Breast epithelium (tissue), 4 donors: ENCODE measurements at regions not wholly inside any gene's neighbourhood (a gene's known extent, or its start where the extent isn't known, plus 50 kb on each side); places are given as distances from the start of the nearest gene placed in this dataset.
"Not testable (repeated sequence)": the region's sequence is repeated elsewhere in the genome, so short reads cannot be mapped to it uniquely, and the experiment has no call there.

Experiments used
- DNase-seq, 2 donors: peaks; one replicate each; pipeline ENCODE4 v3.0.0-alpha.2; 2019; ENCODE audit warnings: low spot score in 2 of 2
- H3K27ac ChIP-seq, 2 donors: fragments of 200-600 bp; sonication (generic) in 1 of 2; one replicate each; pipeline ENCODE4 v1.5.1; 2016 to 2019; ENCODE audit warnings: mild to moderate bottlenecking in 1 of 2
- H3K27me3 ChIP-seq, 2 donors: fragments of 200-600 bp; sonication (generic) in 1 of 2; one replicate each; pipeline versions ENCODE4 v1.5.1 to v1.6.0; 2017 to 2019; ENCODE audit warnings: control low read depth in 1 of 2, mild to moderate bottlenecking in 1 of 2
- H3K36me3 ChIP-seq: fragments of 200-600 bp; one replicate; pipeline ENCODE4 v1.5.1; 2019
- H3K4me1 ChIP-seq, 2 donors: fragments of 200-600 bp; sonication (generic); one replicate each; pipeline ENCODE4 v1.5.1; 2016 to 2019; ENCODE audit warnings: control low read depth in 1 of 2
- H3K4me3 ChIP-seq, 3 donors: fragments of 200-600 bp; sonication (generic); 1 replicate in 2 of 3; 2 replicates in 1 of 3; pipeline ENCODE4 v1.5.1; 2016 to 2019; ENCODE audit warnings: mild to moderate bottlenecking in 3 of 3, moderate library complexity in 2 of 3
- H3K9me3 ChIP-seq, 2 donors: fragments of 200-600 bp; sonication (generic) in 1 of 2; one replicate each; pipeline ENCODE4 v1.5.1; 2016 to 2019; ENCODE audit warnings: control low read depth in 1 of 2
- POLR2A ChIP-seq: fragments of 450-650 bp; IDR thresholded peaks from one replicate; pipeline ENCODE4 v1.6.1; 2016; ENCODE audit warnings: antibody characterized with exemption, mild to moderate bottlenecking, moderate library complexity
- POLR2AphosphoS5 ChIP-seq, 3 donors: sonication (generic); formaldehyde crosslinking; IDR thresholded peaks; one replicate each; pipeline ENCODE4 v1.6.1; 2017; ENCODE audit warnings: antibody characterized with exemption in 3 of 3
- intact Hi-C: fragments of 100-400 bp; cut with DNase I; formaldehyde crosslinking; loops from one replicate; pipeline ENCODE4 v1.15.1; 2023; ENCODE audit warnings: low total_unique reads
- TF ChIP-seq, protein P1 (sequence below), 3 donors: fragments of 450-650 bp; IDR thresholded peaks; one replicate each; pipeline ENCODE4 v1.5.1; 2016 to 2017; ENCODE audit warnings: antibody characterized with exemption in 3 of 3, mild to moderate bottlenecking in 3 of 3, moderate library complexity in 3 of 3

DNA sequence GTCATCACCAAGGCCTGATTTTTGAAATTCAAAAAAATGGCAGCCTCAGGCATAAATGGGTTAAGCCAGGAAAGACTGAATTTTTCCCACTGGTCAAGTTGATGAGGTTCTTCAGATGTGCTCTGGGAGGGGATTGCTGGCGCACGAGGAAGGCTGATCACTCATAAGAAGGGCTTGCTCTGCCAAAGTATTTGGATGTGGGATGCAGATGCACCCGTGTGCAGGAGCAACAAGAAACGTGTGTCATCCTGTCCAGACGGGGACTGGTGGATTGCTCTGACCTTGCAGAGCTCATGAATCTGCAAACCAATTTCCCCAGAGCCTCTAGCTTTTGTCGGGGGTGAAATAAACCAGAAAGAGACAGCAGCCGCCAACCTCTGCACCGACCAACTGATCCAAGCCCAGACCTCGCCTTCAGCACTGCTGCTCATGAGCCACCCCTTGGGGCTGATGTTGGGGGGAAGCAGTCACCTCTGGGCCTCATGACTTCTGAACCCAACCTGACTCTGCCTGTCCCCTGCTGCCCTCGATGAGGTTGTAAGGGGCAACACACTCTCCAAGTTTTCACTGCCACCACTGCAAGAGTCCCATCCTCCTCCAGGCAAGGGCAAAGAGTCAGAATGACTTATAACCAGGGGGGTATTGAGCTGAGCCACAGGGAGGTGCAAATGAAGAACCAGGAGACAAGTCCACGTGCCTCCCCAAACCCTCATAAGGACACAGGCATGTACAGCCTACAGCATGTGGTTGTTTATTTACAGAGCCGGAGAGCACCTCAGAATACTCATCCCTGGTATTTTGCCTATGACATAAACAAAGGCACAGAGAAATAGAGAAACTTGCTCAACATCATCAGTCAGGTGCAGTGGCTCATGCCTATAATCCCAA, 452.0 kb downstream of the SOX9 start:
- H3K9me3 ChIP-seq: no peaks in the 10 kb centered on the region
- no peak for TF ChIP-seq POLR2A
- TF ChIP-seq, protein P1, sequence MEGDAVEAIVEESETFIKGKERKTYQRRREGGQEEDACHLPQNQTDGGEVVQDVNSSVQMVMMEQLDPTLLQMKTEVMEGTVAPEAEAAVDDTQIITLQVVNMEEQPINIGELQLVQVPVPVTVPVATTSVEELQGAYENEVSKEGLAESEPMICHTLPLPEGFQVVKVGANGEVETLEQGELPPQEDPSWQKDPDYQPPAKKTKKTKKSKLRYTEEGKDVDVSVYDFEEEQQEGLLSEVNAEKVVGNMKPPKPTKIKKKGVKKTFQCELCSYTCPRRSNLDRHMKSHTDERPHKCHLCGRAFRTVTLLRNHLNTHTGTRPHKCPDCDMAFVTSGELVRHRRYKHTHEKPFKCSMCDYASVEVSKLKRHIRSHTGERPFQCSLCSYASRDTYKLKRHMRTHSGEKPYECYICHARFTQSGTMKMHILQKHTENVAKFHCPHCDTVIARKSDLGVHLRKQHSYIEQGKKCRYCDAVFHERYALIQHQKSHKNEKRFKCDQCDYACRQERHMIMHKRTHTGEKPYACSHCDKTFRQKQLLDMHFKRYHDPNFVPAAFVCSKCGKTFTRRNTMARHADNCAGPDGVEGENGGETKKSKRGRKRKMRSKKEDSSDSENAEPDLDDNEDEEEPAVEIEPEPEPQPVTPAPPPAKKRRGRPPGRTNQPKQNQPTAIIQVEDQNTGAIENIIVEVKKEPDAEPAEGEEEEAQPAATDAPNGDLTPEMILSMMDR (IDR thresholded peaks at IDR 0.05): no peak
- no peak for TF ChIP-seq POLR2AphosphoS5 (IDR thresholded peaks at IDR 0.05)
- peaks cover 0 to 14% of the 10 kb centered on the region in 2 donors for H3K27me3 ChIP-seq
- intact Hi-C loops: no loop called here
- H3K36me3 ChIP-seq: no peaks in the 10 kb centered on the region
- no peak for DNase-seq
- H3K4me1 ChIP-seq: no peaks in the 10 kb centered on the region
- H3K4me3 ChIP-seq: no peak overlapping the region
- H3K27ac ChIP-seq: no peak overlapping the region

- peaks cover 0 to 14% of the 10 kb centered on the region in 2 donors for H3K27me3 ChIP-seq
- DNase-seq, H3K27ac ChIP-seq, H3K36me3 ChIP-seq, H3K9me3 ChIP-seq, H3K4me1 ChIP-seq, H3K4me3 ChIP-seq, intact Hi-C loops: not testable (repeated sequence)
These were observed 452.6 kb downstream of the SOX9 start for GRCh38 chr17:72573492-72573801.

DNA sequence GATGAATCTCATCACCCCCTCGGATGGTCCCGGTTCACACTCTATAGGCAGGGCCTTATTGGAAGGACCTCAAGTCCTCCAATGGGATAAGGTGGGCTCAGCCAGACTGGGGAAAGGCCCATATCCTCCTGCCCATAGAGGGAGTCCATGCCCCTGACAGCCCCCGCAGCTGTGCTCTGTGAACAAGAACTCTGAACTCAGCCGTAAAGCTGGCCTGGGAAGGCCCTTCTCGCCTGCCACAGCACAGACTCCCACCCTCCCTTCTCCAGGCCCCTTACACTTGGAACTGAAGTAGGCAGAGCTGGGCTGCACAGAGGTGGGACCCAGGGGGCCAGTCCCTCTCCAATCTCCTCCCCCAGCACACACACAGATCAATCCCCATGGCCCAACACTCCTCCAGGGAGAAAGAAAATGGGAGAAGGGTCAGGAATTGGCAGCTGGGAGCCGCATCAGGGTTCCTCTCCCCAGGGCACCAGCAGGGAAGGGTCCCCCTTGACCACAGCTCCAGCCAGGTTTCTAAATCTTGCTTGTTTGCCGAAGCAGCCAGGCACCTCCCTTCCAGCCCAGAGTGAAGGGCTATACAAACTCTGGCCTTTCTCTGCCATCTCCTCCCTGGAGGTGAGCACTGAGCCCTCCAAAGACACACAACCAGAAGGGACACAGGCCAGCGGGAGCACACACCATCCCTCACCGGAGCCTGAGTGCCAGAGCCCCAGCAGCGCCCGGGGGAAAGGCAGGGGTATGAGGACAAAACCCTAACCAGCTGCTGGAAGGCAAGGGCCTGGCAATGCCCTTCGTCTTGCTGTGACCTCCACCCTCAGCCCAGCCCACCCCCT, 454.1 kb downstream of the SOX9 start:
- intact Hi-C loops: no loop called here
- no peak overlapping the region for H3K27ac ChIP-seq
- TF ChIP-seq, protein P1 (IDR thresholded peaks at IDR 0.05): no peak
- no peak for TF ChIP-seq POLR2AphosphoS5 (IDR thresholded peaks at IDR 0.05)
- no peak for TF ChIP-seq POLR2A
- H3K4me1 ChIP-seq: no peaks in the 10 kb centered on the region
- DNase-seq: no peak
- H3K36me3 ChIP-seq: no peaks in the 10 kb centered on the region
- no peaks in the 10 kb centered on the region for H3K9me3 ChIP-seq
- H3K4me3 ChIP-seq: no peak overlapping the region
- peaks cover 0 to 19% of the 10 kb centered on the region in 2 donors for H3K27me3 ChIP-seq

- Histone ChIP-seq H3K27ac (no peak overlapping the region), H3K9me3 (no peaks in the 10 kb centered on the region), H3K36me3 (no peaks in the 10 kb centered on the region), H3K4me1 (no peaks in the 10 kb centered on the region), H3K4me3 (no peak overlapping the region), H3K27me3 (peaks cover 0 to 19% of the 10 kb centered on the region in 2 donors)
- DNase-seq: no peak
- intact Hi-C loops: no loop called here
- no peak for TF ChIP-seq POLR2A
- TF ChIP-seq POLR2AphosphoS5 (IDR thresholded peaks at IDR 0.05): no peak
- TF ChIP-seq, protein P1 (IDR thresholded peaks at IDR 0.05): no peak
These were observed 454.9 kb downstream of the SOX9 start for GRCh38 chr17:72575542-72576233.

DNA sequence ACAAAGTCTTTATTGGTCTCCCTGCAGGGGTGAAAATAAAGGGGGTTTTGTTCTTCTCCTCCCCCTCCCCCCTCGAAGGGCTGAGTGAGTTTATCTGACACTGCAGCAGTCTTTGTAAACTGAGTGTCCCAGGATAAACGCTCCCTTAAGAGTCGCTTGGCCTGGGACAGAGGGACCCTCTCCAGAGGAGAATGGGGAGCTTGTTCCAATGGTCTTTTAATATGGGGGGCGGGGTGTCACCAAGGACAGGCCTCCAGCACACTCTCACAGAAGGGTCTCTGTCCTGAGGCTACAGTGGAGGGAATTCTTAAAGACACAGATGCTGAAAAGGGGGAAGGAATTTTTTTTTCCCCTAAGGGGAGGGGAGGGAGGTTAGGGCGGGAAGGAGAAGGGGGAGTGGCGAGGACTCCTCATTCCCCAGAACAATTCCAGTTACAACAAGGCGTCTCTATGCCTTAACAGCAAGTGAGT, 455.5 kb downstream of the SOX9 start:
- no peaks in the 10 kb centered on the region for H3K4me1 ChIP-seq
- H3K9me3 ChIP-seq: no peaks in the 10 kb centered on the region
- H3K27ac ChIP-seq: no peak overlapping the region
- TF ChIP-seq POLR2AphosphoS5 (IDR thresholded peaks at IDR 0.05) (no peak), POLR2A (no peak)
- TF ChIP-seq, protein P1 (IDR thresholded peaks at IDR 0.05): no peak
- no peaks in the 10 kb centered on the region for H3K36me3 ChIP-seq
- no peak for DNase-seq
- no peak overlapping the region for H3K4me3 ChIP-seq
- peaks cover 0 to 19% of the 10 kb centered on the region in 2 donors for H3K27me3 ChIP-seq
- intact Hi-C loops: no loop called here
